Kidney epithelial cell (primary cell): ENCODE measurements at regions not wholly inside any gene's neighbourhood (a gene's known extent, or its start where the extent isn't known, plus 50 kb on each side); places are given as distances from the start of the nearest gene placed in this dataset.
"Not testable (repeated sequence)": the region's sequence is repeated elsewhere in the genome, so short reads cannot be mapped to it uniquely, and the experiment has no call there.

Experiments used
- DNase-seq: peaks from one replicate; pipeline ENCODE4 v3.0.0-alpha.2; 2010; ENCODE audit warnings: low read depth
- H3K27me3 ChIP-seq: 2 replicates; pipeline ENCODE4 v1.6.0; 2011; ENCODE audit warnings: low read length; ENCODE audit not compliant: control insufficient read depth, insufficient read depth
- H3K36me3 ChIP-seq: 2 replicates; pipeline ENCODE4 v1.5.1; 2011; ENCODE audit warnings: low read length; ENCODE audit not compliant: control insufficient read depth, insufficient read depth
- H3K4me3 ChIP-seq: 2 replicates; pipeline ENCODE4 v1.5.1; 2011; ENCODE audit warnings: low read depth, mild to moderate bottlenecking, control low read depth, low read length
- TF ChIP-seq, protein P1 (sequence below): IDR thresholded peaks from 2 replicates; pipeline ENCODE4 v1.5.1; 2011; ENCODE audit warnings: mild to moderate bottlenecking, moderate library complexity, low read length, control low read depth, inconsistent platforms; ENCODE audit not compliant: insufficient read depth, poor library complexity, severe bottlenecking

DNA sequence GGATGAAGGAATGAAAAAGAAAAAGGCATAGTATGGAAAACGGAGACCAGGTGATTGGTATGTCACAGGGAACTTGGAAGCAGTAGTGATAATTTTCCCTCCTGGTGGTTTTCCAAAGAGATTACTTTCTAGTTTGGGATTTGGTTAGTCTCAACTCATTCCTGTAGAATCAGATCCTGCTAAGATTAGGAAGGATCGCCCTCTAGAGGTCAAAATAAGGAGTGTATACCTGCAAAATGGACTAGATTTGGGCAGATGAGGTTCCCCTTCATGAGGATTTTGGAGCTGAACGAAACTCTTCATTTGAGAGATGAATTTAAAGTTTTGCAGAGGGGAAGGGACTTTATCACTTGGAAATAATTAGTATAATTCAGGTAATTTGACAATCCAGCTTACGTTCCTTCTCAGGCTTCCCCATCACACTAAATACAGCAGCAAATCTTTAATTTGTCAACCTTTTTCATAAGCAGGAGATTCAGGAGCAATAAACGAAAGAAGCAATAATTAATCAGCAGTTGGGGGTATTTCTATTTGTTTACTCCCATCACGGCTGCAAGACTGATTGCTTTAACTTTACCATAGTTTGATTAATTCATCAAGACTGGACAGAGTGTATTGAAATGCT, 65.2 kb downstream of the CCDC195 start:
- TF ChIP-seq, protein P1, sequence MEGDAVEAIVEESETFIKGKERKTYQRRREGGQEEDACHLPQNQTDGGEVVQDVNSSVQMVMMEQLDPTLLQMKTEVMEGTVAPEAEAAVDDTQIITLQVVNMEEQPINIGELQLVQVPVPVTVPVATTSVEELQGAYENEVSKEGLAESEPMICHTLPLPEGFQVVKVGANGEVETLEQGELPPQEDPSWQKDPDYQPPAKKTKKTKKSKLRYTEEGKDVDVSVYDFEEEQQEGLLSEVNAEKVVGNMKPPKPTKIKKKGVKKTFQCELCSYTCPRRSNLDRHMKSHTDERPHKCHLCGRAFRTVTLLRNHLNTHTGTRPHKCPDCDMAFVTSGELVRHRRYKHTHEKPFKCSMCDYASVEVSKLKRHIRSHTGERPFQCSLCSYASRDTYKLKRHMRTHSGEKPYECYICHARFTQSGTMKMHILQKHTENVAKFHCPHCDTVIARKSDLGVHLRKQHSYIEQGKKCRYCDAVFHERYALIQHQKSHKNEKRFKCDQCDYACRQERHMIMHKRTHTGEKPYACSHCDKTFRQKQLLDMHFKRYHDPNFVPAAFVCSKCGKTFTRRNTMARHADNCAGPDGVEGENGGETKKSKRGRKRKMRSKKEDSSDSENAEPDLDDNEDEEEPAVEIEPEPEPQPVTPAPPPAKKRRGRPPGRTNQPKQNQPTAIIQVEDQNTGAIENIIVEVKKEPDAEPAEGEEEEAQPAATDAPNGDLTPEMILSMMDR = peak; percentile 77
- DNase-seq = peak; percentile 14
- Histone ChIP-seq H3K27me3 (no peaks in the 10 kb centered on the region), H3K4me3 (no peak overlapping the region), H3K36me3 (no peaks in the 10 kb centered on the region)

DNA sequence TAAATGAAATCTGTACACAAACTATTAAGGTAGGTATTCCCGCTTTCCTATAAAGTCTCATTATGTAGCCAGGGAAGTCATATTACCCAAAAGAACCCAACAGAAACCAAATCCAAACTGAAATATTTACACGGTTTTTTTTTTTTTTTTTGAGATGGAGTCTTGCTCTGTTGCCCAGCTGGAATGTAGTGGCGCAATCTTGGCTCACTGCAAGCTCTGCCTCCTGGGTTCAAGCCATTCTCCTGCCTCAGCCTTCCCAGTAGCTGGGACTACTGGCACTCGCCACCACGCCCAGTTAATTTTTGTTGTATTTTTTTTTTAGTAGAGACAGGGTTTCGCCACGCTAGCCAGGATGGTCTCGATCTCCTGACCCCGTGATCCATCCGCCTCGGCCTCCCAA, 62.5 kb upstream of the CUL3 start:
- not testable (repeated sequence) for H3K4me3 ChIP-seq, H3K36me3 ChIP-seq, DNase-seq, H3K27me3 ChIP-seq

- DNase-seq = no peak
Measured at GRCh38 chr2:224646242-224646846, 61.2 kb upstream of the CUL3 start.

DNA sequence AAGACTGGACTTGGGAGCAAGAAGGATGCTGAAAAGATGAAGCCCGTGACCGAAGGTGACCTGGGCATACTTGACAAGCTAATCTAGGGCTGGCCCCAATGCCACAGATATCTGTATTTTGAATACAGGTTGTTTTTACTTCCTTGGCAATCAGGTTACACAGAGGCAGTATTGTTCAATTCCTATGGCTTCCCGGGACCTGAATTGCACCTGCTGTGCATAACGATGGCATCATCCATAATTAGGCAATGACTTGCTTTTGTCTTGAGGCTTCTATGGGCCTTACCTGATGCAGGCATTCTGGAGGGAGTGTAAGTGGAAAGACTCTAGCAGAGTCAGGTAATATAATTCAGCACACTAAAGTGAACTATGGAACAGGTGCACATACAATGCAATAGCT, 60.6 kb upstream of the CUL3 start:
- Histone ChIP-seq H3K27me3 (no peaks in the 10 kb centered on the region), H3K4me3 (no peak overlapping the region), H3K36me3 (no peaks in the 10 kb centered on the region)
- TF ChIP-seq, protein P1 = no peak
- DNase-seq = no peak

More at GRCh38 chr2:224646242-224646846, 61.2 kb upstream of the CUL3 start:
- TF ChIP-seq, protein P1 = peak; percentile 55
- Histone ChIP-seq H3K4me3 (no peak overlapping the region), H3K36me3 (no peaks in the 10 kb centered on the region), H3K27me3 (no peaks in the 10 kb centered on the region)

GRCh38 chr2:224640679-224641078, 55.5 kb upstream of the CUL3 start:
- TF ChIP-seq, protein P1 = no peak
- Histone ChIP-seq H3K27me3 (no peaks in the 10 kb centered on the region), H3K36me3 (no peaks in the 10 kb centered on the region), H3K4me3 (no peak overlapping the region)
- DNase-seq = no peak

DNA sequence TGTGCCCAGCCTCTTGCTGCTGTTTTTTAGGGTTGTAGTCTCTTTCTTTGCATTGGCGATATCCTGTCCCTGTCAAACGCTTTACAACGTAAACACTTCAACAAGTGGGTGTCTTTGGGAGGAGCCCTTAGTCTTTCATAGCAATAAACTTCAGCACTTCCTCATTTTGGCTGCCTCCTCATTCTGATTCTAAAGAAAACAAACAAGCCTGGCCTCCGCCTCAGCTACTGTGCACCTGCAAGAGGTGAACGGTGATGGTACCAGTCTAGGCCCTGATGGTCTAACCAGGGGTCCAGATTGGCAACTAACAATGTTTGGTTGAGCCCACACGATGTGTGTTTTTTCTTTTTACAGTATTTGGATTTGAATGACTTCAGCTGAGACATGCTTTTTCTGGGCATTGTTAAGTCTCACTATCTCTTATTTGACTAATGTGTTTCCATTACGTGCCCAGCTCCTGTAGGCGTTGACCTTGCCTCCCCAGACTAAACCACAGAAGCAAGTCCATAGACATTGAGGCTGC, 53.2 kb upstream of the CUL3 start:
- TF ChIP-seq, protein P1 = no peak
- H3K27me3 ChIP-seq = no peaks in the 10 kb centered on the region
- no peak overlapping the region for H3K4me3 ChIP-seq
- DNase-seq = no peak
- no peaks in the 10 kb centered on the region for H3K36me3 ChIP-seq
